ENCODE measurements at regions not wholly inside any gene's neighbourhood (a gene's known extent, or its start where the extent isn't known, plus 50 kb on each side); places are given as distances from the start of the nearest gene placed in this dataset.

GRCh38 chr5:126354858-126355731 lies 68.1 kb upstream of the GRAMD2B start:
- Mint-ChIP-seq H3K27ac (no peak overlapping the region), H3K9me3 (no peaks in the 10 kb centered on the region), H3K4me3 (no peak overlapping the region), H3K36me3 (no peaks in the 10 kb centered on the region), H3K4me1 (peaks cover 12% of the 10 kb centered on the region), H3K27me3 (ENCODE audit: insufficient read depth, low read depth) (peaks cover 2% of the 10 kb centered on the region)
- Histone ChIP-seq H3K27ac (no peak overlapping the region), H3K4me1 (peaks cover 13% of the 10 kb centered on the region), H3K9me3 (ENCODE audit: low read depth) (no peaks in the 10 kb centered on the region), H3K9ac (no peak overlapping the region), H3K4me2 (no peak overlapping the region), H3K4me3 (no peak overlapping the region), H3F3A (ENCODE audit: low read depth) (peaks cover 1% of the 10 kb centered on the region), H2AFZ (replicated peaks) (no peak overlapping the region), H4K20me1 (ENCODE audit: low read depth) (no peaks in the 10 kb centered on the region), H3K79me2 (ENCODE audit: low read depth) (no peaks in the 10 kb centered on the region), H3K27me3 (no peaks in the 10 kb centered on the region), H3K36me3 (no peaks in the 10 kb centered on the region)
- TF ChIP-seq EZH2phosphoT487 (IDR thresholded peaks at IDR 0.05) = no peak
- no peak for TF ChIP-seq EZH2 (IDR thresholded peaks at IDR 0.05)
- TF ChIP-seq, protein P1, sequence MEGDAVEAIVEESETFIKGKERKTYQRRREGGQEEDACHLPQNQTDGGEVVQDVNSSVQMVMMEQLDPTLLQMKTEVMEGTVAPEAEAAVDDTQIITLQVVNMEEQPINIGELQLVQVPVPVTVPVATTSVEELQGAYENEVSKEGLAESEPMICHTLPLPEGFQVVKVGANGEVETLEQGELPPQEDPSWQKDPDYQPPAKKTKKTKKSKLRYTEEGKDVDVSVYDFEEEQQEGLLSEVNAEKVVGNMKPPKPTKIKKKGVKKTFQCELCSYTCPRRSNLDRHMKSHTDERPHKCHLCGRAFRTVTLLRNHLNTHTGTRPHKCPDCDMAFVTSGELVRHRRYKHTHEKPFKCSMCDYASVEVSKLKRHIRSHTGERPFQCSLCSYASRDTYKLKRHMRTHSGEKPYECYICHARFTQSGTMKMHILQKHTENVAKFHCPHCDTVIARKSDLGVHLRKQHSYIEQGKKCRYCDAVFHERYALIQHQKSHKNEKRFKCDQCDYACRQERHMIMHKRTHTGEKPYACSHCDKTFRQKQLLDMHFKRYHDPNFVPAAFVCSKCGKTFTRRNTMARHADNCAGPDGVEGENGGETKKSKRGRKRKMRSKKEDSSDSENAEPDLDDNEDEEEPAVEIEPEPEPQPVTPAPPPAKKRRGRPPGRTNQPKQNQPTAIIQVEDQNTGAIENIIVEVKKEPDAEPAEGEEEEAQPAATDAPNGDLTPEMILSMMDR (IDR thresholded peaks at IDR 0.05) = no peak
- DNase-seq (ENCODE audit: low spot score) = no peak

DNA sequence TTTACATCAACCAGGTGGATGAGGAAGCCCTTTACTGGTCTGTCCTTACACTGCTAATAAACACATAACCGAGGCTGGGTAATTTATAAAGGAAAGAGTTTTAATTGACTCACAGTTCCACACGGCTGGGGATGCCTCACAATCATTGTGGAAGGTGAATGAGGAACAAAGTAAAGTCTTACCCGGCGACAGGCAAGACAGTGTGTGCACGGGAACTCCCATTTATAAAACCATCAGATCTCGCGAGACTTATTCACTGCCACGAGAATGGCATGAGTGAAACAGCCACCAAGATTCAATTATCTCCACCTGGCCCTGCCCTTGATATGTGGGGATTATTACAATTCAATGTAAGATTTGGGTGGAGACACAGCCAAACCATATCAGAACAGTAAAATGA lies 67.3 kb upstream of the GRAMD2B start:
- Mint-ChIP-seq H3K36me3 (no peaks in the 10 kb centered on the region), H3K27ac (no peak overlapping the region), H3K4me1 (peaks cover 10% of the 10 kb centered on the region), H3K4me3 (no peak overlapping the region), H3K9me3 (no peaks in the 10 kb centered on the region), H3K27me3 (ENCODE audit: insufficient read depth, low read depth) (peaks cover 2% of the 10 kb centered on the region)
- H3K9ac ChIP-seq = no peak overlapping the region
- no peaks in the 10 kb centered on the region for H3K9me3 ChIP-seq (ENCODE audit: low read depth)
- H3K27me3 ChIP-seq = no peaks in the 10 kb centered on the region
- H3K4me3 ChIP-seq = no peak overlapping the region
- H3K4me1 ChIP-seq = peaks cover 7% of the 10 kb centered on the region
- H3F3A ChIP-seq (ENCODE audit: low read depth) = no peaks in the 10 kb centered on the region
- H3K79me2 ChIP-seq (ENCODE audit: low read depth) = no peaks in the 10 kb centered on the region
- no peak for DNase-seq (ENCODE audit: low spot score)
- TF ChIP-seq EZH2 (IDR thresholded peaks at IDR 0.05) = no peak
- no peak for TF ChIP-seq EZH2phosphoT487 (IDR thresholded peaks at IDR 0.05)
- TF ChIP-seq, protein P1 (IDR thresholded peaks at IDR 0.05) = no peak
- H3K27ac ChIP-seq = no peak overlapping the region
- H3K4me2 ChIP-seq = no peak overlapping the region
- H3K36me3 ChIP-seq = no peaks in the 10 kb centered on the region
- peak overlapping the region; percentile 58 for H2AFZ ChIP-seq (replicated peaks)
- H4K20me1 ChIP-seq (ENCODE audit: low read depth) = no peaks in the 10 kb centered on the region

DNA sequence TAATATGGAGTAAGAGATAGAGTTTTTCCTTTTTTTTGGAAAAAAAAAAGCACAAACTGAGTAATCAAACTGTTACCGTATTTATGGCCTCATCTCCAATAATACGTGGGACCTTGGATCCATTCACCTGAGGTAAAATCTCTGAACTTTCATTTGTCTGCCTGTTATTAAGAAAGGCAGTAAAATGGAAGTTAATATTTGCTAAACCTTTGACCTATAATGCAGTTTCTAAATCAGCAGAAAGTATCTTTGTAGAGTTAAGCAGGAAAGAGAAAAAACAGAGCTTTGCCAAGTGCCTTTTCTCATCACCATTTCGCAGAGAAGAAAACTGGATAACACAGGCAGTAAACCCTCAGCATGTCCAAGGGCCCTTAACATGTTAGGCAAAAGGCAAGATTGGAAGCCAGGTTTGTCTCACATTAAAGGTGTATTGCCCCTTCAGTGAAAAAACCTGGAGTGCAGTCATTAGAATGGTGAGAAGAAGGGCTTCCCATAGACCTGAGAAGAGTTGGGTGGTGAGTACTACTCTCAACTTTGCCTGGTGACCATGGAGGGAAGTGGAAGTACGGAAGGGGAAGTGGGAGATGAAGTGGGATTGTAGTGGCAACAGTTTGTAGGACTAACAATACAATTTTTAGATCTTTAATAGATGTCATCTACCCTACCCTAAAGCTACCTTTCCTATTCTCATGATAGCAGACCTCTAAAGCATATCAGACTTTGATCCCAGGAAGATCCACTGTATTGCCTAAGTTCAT lies 65.4 kb upstream of the GRAMD2B start:
- Mint-ChIP-seq H3K27ac (no peak overlapping the region), H3K36me3 (no peaks in the 10 kb centered on the region), H3K4me1 (peaks cover 4% of the 10 kb centered on the region), H3K9me3 (no peaks in the 10 kb centered on the region), H3K4me3 (no peak overlapping the region), H3K27me3 (ENCODE audit: insufficient read depth, low read depth) (peaks cover 4% of the 10 kb centered on the region)
- no peaks in the 10 kb centered on the region for H3K36me3 ChIP-seq
- peaks cover 7% of the 10 kb centered on the region for H3K4me1 ChIP-seq
- DNase-seq (ENCODE audit: low spot score) = no peak
- H3K4me2 ChIP-seq = no peak overlapping the region
- no peaks in the 10 kb centered on the region for H3F3A ChIP-seq (ENCODE audit: low read depth)
- no peak for TF ChIP-seq EZH2 (IDR thresholded peaks at IDR 0.05)
- TF ChIP-seq, protein P1 (IDR thresholded peaks at IDR 0.05) = no peak
- TF ChIP-seq EZH2phosphoT487 (IDR thresholded peaks at IDR 0.05) = no peak
- H3K4me3 ChIP-seq = no peak overlapping the region
- H4K20me1 ChIP-seq (ENCODE audit: low read depth) = no peaks in the 10 kb centered on the region
- no peak overlapping the region for H2AFZ ChIP-seq (replicated peaks)
- no peaks in the 10 kb centered on the region for H3K79me2 ChIP-seq (ENCODE audit: low read depth)
- H3K9ac ChIP-seq = no peak overlapping the region
- H3K27ac ChIP-seq = no peak overlapping the region
- H3K27me3 ChIP-seq = no peaks in the 10 kb centered on the region
- no peaks in the 10 kb centered on the region for H3K9me3 ChIP-seq (ENCODE audit: low read depth)
